ENCODE measurements at regions not wholly inside any gene's neighbourhood (a gene's known extent, or its start where the extent isn't known, plus 50 kb on each side); places are given as distances from the start of the nearest gene placed in this dataset.
"Not testable (repeated sequence)": the region's sequence is repeated elsewhere in the genome, so short reads cannot be mapped to it uniquely, and the experiment has no call there.

- DNase-seq: no peak
- intact Hi-C loops (cut with micrococcal nuclease): no loop called here
- H3K4me3 Mint-ChIP-seq: no peak overlapping the region
- H3K27ac Mint-ChIP-seq: no peak overlapping the region
- no peaks in the 10 kb centered on the region for H3K9me3 Mint-ChIP-seq
- no peaks in the 10 kb centered on the region for H3K4me1 Mint-ChIP-seq
- H3K36me3 Mint-ChIP-seq (ENCODE audit: low read depth): no peaks in the 10 kb centered on the region
- H3K27me3 Mint-ChIP-seq: no peaks in the 10 kb centered on the region
Observed at GRCh38 chrX:110514509-110514908, 155.9 kb downstream of the RTL9 start.

DNA sequence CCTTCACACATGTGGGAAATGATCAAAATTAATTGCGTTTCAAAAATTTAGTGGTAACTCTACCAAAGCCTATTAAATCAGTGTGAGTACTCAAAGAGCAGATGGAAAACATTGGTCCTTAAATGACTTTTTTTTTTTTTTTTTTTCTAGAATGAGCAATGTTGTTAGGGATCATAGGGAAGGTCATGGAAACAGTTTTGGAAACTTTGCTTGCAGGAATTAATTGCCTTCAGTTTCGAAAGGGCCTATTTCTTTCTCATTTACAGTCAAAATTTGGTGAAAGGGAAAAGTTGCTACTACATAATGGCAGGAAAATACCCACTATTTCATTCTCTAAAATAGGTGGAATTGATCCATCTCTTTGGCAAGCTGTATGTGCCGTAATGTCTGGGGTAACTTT lies 160.9 kb downstream of the RTL9 start:
- no peaks in the 10 kb centered on the region for H3K27me3 Mint-ChIP-seq
- DNase-seq: no peak
- no peaks in the 10 kb centered on the region for H3K9me3 Mint-ChIP-seq
- no peak overlapping the region for H3K27ac Mint-ChIP-seq
- H3K36me3 Mint-ChIP-seq (ENCODE audit: low read depth): no peaks in the 10 kb centered on the region
- no peaks in the 10 kb centered on the region for H3K4me1 Mint-ChIP-seq
- intact Hi-C loops (cut with micrococcal nuclease): no loop called here
- no peak overlapping the region for H3K4me3 Mint-ChIP-seq

- H3K36me3 Mint-ChIP-seq (ENCODE audit: low read depth): no peaks in the 10 kb centered on the region
- no peaks in the 10 kb centered on the region for H3K4me1 Mint-ChIP-seq
- H3K9me3 Mint-ChIP-seq: no peaks in the 10 kb centered on the region
- H3K27ac Mint-ChIP-seq: no peak overlapping the region
- no peak for DNase-seq
- no peak overlapping the region for H3K4me3 Mint-ChIP-seq
- intact Hi-C loops (cut with micrococcal nuclease): no loop called here
- no peaks in the 10 kb centered on the region for H3K27me3 Mint-ChIP-seq
Observed at GRCh38 chrX:110519906-110520452, 161.3 kb downstream of the RTL9 start.

DNA sequence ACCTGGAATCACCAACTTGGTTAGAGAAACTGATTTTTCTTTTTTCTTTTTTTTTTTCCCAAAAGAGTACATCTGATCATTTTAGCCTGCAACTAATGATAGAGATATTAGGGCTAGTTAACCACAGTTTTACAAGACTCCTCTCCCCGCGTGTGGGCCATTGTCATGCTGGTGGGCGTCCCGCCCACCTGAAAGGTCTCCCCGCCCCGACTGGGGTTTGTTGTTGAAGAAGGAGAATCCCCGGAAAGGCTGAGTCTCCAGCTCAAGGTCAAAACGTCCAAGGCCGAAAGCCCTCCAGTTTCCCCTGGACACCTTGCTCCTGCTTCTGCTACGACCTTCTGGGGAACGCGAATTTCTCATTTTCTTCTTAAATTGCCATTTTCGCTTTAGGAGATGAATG lies 162.0 kb downstream of the RTL9 start:
- DNase-seq; H3K27ac Mint-ChIP-seq; H3K36me3 Mint-ChIP-seq (ENCODE audit: low read depth); H3K4me3 Mint-ChIP-seq; H3K27me3 Mint-ChIP-seq; H3K9me3 Mint-ChIP-seq; intact Hi-C loops (cut with micrococcal nuclease); H3K4me1 Mint-ChIP-seq: not testable (repeated sequence)

GRCh38 chrX:110531873-110532580 lies 173.4 kb downstream of the RTL9 start:
- Mint-ChIP-seq H3K36me3 (ENCODE audit: low read depth) (no peaks in the 10 kb centered on the region), H3K9me3 (no peaks in the 10 kb centered on the region), H3K27ac (no peak overlapping the region), H3K4me1 (no peaks in the 10 kb centered on the region), H3K4me3 (no peak overlapping the region), H3K27me3 (no peaks in the 10 kb centered on the region)
- no peak for DNase-seq
- intact Hi-C loops (cut with micrococcal nuclease): no loop called here

GRCh38 chrX:110532581-110532931 lies 173.9 kb downstream of the RTL9 start:
- Mint-ChIP-seq H3K27me3 (no peaks in the 10 kb centered on the region), H3K4me1 (no peaks in the 10 kb centered on the region), H3K4me3 (no peak overlapping the region), H3K27ac (no peak overlapping the region), H3K9me3 (no peaks in the 10 kb centered on the region), H3K36me3 (ENCODE audit: low read depth) (no peaks in the 10 kb centered on the region)
- intact Hi-C loops (cut with micrococcal nuclease): no loop called here
- DNase-seq: no peak

DNA sequence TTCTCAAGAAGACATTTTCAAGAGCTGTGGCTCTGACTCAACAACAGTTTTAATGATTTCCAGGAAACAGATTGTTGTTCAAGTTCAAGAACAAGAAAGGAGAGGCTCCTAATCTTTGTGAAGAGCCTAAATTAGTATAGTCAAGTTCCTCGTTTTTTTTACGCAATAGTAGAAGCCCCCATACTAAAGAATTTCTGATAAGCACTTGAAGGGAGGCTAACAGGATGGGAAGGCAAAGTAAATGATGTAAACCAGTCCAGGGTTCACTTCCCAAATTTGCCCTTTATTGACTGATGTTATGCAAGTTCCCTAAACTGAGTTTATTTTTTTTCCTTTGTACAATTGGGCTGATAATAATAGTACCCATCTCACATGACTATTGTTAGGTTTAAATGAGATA lies 178.2 kb downstream of the RTL9 start:
- Mint-ChIP-seq H3K9me3 (no peaks in the 10 kb centered on the region), H3K4me3 (no peak overlapping the region), H3K4me1 (no peaks in the 10 kb centered on the region), H3K36me3 (ENCODE audit: low read depth) (no peaks in the 10 kb centered on the region), H3K27me3 (no peaks in the 10 kb centered on the region), H3K27ac (no peak overlapping the region)
- intact Hi-C loops (cut with micrococcal nuclease): no loop called here
- no peak for DNase-seq

DNA sequence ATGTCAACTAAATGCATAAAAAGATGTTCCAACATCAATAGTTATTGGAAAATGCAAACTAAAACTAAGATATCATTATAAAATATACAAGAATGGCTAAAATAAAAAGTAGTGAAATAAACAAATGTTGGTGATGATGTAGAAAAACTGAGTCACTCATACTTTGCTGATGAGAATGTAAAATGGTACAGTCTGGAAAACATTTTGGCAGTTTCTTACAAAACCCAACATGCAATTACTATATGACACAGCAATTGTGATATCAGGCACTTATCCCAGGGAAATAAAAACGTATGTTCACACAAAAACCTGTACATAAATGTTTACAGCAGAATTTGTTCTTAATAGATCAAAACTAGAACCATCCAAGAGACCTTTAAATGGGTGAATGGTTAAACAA lies 182.6 kb downstream of the RTL9 start:
- Mint-ChIP-seq H3K4me1 (no peaks in the 10 kb centered on the region), H3K36me3 (ENCODE audit: low read depth) (no peaks in the 10 kb centered on the region), H3K27me3 (no peaks in the 10 kb centered on the region), H3K9me3 (no peaks in the 10 kb centered on the region), H3K4me3 (no peak overlapping the region), H3K27ac (no peak overlapping the region)
- intact Hi-C loops (cut with micrococcal nuclease): no loop called here
- no peak for DNase-seq

- H3K4me1 Mint-ChIP-seq; H3K27ac Mint-ChIP-seq; DNase-seq; H3K36me3 Mint-ChIP-seq (ENCODE audit: low read depth); H3K27me3 Mint-ChIP-seq; H3K9me3 Mint-ChIP-seq; H3K4me3 Mint-ChIP-seq; intact Hi-C loops (cut with micrococcal nuclease): not testable (repeated sequence)
Observed at GRCh38 chrX:110550854-110551253, 192.2 kb downstream of the RTL9 start.

DNA sequence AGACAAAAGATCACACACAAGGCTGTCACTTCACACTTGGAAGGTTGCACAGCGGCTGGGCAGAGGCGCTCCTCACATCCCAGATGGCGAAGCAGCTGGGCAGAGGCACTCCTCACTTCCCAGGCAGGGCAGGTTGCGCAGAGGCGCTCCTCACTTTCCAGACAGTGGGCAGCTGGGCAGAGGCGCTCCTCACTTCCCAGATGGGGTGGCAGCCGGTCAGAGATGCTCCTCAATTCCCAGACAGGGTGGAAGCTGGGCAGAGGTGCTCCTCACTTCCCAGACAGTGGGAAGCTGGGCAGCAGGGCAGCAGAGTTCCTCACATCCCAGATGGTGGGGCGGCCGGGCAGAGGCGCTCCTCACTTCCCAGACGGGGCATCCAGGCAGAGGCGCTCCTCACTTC lies 199.2 kb downstream of the RTL9 start:
- no peaks in the 10 kb centered on the region for H3K4me1 Mint-ChIP-seq

GRCh38 chrX:110558406-110558805 lies 199.8 kb downstream of the RTL9 start:
- no peaks in the 10 kb centered on the region for H3K9me3 Mint-ChIP-seq
- H3K4me3 Mint-ChIP-seq: no peak overlapping the region
- DNase-seq: no peak
- H3K36me3 Mint-ChIP-seq (ENCODE audit: low read depth): no peaks in the 10 kb centered on the region
- no peaks in the 10 kb centered on the region for H3K4me1 Mint-ChIP-seq
- no peaks in the 10 kb centered on the region for H3K27me3 Mint-ChIP-seq
- intact Hi-C loops (cut with micrococcal nuclease): no loop called here
- H3K27ac Mint-ChIP-seq: no peak overlapping the region

More for the DNA sequence above, 199.2 kb downstream of the RTL9 start:
- intact Hi-C loops (cut with micrococcal nuclease): no loop called here
- Mint-ChIP-seq H3K27me3 (no peaks in the 10 kb centered on the region), H3K27ac (no peak overlapping the region), H3K9me3 (no peaks in the 10 kb centered on the region), H3K4me3 (no peak overlapping the region), H3K36me3 (ENCODE audit: low read depth) (no peaks in the 10 kb centered on the region)
- no peak for DNase-seq

DNA sequence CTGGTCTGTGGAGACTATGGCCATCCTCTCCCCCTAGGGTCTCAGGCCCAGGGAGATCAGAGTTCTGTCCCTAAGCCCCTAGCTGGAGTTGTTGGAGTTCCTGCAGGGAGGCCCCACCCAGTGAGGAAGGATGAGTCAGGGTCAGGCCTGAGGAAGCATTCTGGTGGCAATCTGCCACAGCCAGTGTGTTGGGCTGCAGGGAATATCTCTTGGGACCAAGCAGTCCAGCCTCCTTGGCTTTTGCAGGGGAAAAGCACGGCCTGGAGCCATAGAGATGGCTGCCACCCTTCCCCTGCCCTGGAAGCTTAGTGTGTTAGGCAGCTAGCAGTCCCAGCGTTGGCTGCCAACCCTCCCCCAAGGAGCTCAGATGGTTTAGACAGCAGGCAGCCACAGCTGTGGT lies 202.4 kb downstream of the RTL9 start:
- no peak overlapping the region for H3K27ac Mint-ChIP-seq
- no peak for DNase-seq
- no peaks in the 10 kb centered on the region for H3K9me3 Mint-ChIP-seq
- no peaks in the 10 kb centered on the region for H3K36me3 Mint-ChIP-seq (ENCODE audit: low read depth)
- intact Hi-C loops (cut with micrococcal nuclease): no loop called here
- no peaks in the 10 kb centered on the region for H3K4me1 Mint-ChIP-seq
- no peak overlapping the region for H3K4me3 Mint-ChIP-seq
- H3K27me3 Mint-ChIP-seq: no peaks in the 10 kb centered on the region

GRCh38 chrX:110563282-110563681 lies 204.6 kb downstream of the RTL9 start:
- H3K27me3 Mint-ChIP-seq: no peaks in the 10 kb centered on the region
- no peak for DNase-seq
- H3K4me3 Mint-ChIP-seq: no peak overlapping the region
- no peak overlapping the region for H3K27ac Mint-ChIP-seq
- H3K4me1 Mint-ChIP-seq: no peaks in the 10 kb centered on the region
- intact Hi-C loops (cut with micrococcal nuclease): no loop called here
- no peaks in the 10 kb centered on the region for H3K36me3 Mint-ChIP-seq (ENCODE audit: low read depth)
- H3K9me3 Mint-ChIP-seq: no peaks in the 10 kb centered on the region

- no peak for DNase-seq
- H3K27me3 Mint-ChIP-seq: no peaks in the 10 kb centered on the region
- H3K36me3 Mint-ChIP-seq (ENCODE audit: low read depth): no peaks in the 10 kb centered on the region
- intact Hi-C loops (cut with micrococcal nuclease): no loop called here
- H3K27ac Mint-ChIP-seq: no peak overlapping the region
- H3K4me3 Mint-ChIP-seq: no peak overlapping the region
- H3K4me1 Mint-ChIP-seq: peaks cover 3% of the 10 kb centered on the region
- no peaks in the 10 kb centered on the region for H3K9me3 Mint-ChIP-seq
Observed at GRCh38 chrX:110568441-110568840, 209.8 kb downstream of the RTL9 start.

GRCh38 chrX:110569506-110569905 lies 210.9 kb downstream of the RTL9 start:
- no peak for DNase-seq
- H3K9me3 Mint-ChIP-seq: no peaks in the 10 kb centered on the region
- H3K4me3 Mint-ChIP-seq: no peak overlapping the region
- peaks cover 3% of the 10 kb centered on the region for H3K4me1 Mint-ChIP-seq
- intact Hi-C loops (cut with micrococcal nuclease): no loop called here
- H3K27me3 Mint-ChIP-seq: no peaks in the 10 kb centered on the region
- no peaks in the 10 kb centered on the region for H3K36me3 Mint-ChIP-seq (ENCODE audit: low read depth)
- H3K27ac Mint-ChIP-seq: no peak overlapping the region
